ELF-1 (cell line): ENCODE measurements at regions not wholly inside any gene's neighbourhood (a gene's known extent, or its start where the extent isn't known, plus 50 kb on each side); places are given as distances from the start of the nearest gene placed in this dataset.

Experiments
- DNase-seq: peaks from one replicate; pipeline ENCODE4 v3.0.0-alpha.2; 2016; ENCODE audit warnings: low read depth, low spot score

DNA sequence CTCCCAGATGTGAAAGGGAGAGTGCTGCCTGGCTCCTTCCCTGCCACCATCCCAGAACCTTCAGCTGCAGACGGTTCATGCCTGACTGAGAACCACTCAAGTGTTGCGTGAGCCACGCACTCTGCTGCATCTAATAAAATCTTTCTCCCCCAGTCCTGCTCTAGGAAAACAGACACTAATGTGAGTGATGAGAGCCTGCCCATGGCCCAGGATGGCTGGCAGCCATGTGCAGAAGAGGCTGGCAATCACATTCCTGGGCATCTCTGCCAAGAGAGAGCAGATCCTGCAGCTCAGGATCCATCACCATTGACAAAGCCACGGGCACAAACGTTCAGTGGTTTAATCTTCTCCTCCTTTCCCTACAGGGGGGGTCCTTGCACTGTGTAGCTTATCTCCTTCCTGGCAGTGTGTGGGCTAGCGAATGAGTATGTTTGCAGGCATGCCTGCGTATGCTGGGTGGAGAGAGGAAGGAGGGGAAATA lies 477.5 kb downstream of the SLC4A3 start:
- DNase-seq: peak; percentile 23

- no peak for DNase-seq
Observed at GRCh38 chr2:220106065-220106464, 478.6 kb downstream of the SLC4A3 start.

DNA sequence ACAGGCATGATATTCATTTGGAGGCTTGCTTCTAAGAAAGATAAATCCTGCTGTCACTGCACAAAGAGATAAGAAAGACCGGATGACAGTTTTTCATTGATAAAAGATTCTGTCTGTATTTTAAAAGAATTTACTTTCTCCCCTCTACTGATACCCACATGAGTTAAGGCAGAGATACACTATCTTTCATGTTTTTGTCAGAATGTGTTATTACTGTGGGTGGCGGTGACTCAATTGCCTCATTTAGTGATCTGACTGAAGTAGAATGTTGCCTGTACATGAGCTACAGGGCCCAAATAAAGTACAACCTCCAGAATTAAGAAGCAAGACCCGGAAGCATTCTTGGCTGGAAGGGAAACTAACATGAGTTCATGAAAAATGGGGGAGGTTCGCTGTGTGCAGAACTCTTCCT lies 480.0 kb downstream of the SLC4A3 start:
- DNase-seq: no peak

DNA sequence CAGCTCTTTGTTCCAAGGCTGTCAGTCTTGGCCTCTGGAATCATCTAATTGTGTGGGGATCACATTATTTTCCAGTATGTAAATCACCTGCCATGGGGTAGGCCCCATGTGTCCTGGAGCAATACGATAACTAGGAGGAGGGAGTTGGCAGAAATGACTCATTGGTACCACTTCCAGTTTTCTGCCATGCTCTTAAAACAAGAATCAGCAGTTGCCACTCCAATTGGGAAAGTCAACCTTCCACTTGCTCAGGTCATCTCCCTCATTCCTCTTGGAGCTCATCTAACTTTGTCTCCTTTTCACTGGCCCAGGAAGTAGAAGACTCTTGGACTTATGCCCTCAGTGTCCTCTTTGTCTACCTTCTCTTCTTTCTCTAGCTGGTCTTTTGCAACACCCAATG lies 487.0 kb downstream of the SLC4A3 start:
- no peak for DNase-seq

- DNase-seq: no peak
Observed at GRCh38 chr2:220117025-220117424, 489.6 kb downstream of the SLC4A3 start.

DNA sequence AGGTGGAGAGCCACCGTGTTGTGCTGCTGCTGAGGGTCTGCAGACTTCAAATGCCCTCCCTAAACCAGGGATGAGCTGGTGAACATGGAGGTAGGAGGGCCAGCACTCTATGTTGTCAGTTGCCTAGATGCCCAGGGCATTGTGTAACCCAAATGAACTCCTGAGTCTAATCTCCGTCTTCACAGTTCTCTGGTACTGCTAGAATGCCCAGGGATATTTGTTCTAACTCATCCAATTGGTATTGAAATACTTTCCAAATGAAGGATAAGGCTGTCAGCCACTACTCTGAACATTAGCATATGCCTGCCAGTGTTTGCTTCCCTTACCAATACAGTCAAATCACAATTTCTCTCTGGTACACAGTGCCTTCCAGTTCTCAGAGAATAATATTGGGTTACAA lies 492.6 kb downstream of the SLC4A3 start:
- no peak for DNase-seq

DNA sequence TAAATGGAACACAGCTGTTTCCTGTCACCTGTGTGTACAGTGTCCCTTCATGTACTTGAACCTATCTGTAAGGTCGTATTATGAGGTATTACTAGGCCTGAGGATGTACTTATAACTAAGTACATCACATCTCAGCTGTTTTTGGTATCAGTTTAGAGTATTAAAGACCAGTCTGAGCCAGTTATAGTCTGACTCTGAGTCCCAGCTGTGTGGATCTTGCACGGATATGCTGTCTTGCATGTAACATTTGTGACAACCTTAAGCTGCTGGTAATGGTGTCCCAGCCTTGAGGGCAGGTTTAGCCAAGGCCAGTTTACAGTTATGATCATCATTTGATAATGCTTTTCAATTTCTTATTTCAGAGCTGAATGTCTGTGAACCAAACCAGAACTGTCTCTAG lies 496.3 kb downstream of the SLC4A3 start:
- no peak for DNase-seq

DNA sequence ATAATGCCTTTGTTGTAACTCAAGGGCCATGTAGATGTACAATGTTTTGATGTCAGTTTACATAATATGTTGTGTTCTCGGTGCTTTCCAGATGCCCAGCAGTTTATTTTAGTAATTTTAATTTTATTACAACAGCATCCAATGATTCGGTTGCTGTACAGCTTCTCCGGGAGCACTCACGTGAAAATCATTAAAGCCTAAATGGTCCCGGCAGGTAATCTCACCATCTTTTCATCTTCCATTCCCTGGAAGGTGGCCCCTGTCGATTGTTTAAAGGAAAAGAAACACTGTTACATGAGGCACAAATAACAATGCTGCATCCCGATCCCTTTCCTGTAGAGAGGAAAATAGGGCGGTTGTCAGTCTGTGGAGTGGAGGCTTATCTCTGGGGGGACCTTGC lies 498.1 kb downstream of the SLC4A3 start:
- no peak for DNase-seq

DNA sequence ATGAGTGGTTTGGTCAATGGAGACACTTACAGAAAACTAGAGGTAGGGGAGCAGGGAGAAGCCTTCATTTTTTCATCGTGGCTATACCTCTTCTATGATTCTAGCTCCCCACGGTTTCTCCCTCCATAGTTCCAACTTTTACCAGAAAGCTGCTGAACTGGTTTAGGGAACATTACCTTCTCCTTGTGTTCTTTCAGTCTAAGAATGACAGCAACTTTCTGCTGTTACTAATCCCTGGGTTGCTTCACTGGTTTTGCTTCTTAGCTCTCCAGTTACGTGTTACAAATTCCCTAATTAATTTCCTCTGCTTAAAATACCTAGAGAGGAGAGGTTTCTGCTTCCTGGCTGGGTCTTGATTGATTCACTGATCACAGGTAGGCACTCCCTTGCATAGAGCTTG lies 499.9 kb downstream of the SLC4A3 start:
- DNase-seq: peak; percentile 6

- DNase-seq: no peak
Observed at GRCh38 chr2:220127876-220128275, 500.4 kb downstream of the SLC4A3 start.

GRCh38 chr2:220129391-220129790 lies 502.0 kb downstream of the SLC4A3 start:
- peak; percentile 32 for DNase-seq

DNA sequence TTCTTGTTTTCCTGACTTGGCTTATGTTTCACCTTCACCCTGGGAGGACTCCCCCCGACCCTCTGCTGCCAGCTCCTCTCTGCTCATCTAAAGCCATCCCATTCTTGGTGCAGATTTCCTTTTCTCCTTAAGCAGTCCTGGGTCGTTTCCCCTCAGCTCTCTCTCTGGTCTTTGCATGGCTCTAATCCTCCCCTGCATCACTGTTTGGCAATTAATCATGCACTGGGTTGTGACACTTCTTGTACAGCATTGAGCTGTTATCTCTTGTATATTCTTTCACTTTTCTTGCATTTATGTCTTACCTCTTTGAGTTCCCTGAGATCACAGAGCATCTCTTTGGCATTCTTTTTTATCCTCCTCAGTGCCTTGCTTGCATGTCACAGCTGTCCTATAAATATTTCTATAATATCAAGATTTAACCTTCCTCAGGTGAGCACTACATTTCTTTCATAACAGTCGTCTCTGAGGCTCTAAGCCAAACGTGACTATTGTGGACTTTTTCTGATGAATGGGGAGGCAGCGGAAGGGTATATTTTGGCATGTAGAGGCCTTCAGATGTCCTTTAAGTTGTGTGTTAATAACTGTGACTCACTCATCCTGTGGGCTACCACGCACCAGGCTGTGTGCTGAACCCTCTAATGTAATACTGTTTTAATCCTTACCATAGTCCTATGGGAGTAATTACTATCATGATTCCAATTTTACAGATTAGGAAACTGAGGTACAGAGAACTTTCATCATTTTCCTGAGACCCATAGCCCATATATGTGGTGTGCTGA lies 507.5 kb downstream of the SLC4A3 start:
- DNase-seq: no peak

GRCh38 chr2:220143336-220143735 lies 515.9 kb downstream of the SLC4A3 start:
- DNase-seq: peak; percentile 14

DNA sequence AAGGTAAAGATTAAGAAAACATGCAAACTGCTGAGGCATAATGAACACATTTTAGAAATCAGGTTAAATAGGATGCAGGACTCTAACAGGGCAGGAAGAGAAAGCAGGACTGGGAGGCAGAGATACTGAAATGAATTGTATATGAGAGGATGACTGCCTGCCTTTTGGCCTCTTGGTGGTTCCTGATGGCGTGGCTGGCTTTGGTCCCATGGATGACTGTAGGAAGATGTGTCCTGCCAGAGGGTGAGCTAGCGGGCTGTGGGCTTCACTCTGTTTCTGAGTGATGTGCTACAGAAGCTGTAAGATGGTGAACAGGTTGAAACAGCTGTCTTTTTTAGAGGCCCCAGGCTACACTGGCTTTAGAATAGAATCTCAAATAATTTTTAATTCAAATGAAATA lies 517.0 kb downstream of the SLC4A3 start:
- no peak for DNase-seq

GRCh38 chr2:220147161-220148038 lies 520.0 kb downstream of the SLC4A3 start:
- no peak for DNase-seq

- DNase-seq: no peak
Observed at GRCh38 chr2:220148471-220149248, 521.2 kb downstream of the SLC4A3 start.

GRCh38 chr2:220151341-220151740 lies 523.9 kb downstream of the SLC4A3 start:
- no peak for DNase-seq

DNA sequence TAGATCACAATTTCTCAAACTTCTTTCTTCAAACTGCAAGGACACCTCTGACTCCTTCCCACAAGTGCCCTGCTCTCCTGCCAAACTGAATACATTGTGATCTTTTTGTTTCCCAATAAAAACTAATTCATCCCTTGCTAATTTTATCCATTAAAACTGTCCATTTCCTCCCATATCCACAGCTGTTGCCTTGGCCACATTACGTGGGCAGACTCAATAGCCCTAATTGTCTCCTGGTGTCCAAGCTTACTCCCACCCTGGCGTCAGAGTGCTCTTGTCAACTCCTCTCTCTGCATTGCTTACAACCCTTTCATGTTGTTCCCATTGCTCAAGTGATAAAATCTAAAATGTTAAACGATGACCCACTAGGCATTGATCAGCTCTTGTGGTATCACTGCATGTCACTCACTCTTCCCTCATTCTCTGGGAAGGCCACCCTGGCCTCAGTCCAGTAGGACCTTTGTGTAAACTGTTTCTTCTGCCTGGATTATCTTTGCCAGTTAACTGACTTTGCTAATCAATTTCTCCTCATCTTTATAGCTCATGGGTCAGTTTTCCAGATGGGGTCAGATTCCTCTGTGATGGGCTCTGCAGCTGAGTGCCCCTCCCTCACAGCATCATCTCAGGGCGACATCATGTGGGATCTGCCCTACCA lies 525.0 kb downstream of the SLC4A3 start:
- DNase-seq: no peak

DNA sequence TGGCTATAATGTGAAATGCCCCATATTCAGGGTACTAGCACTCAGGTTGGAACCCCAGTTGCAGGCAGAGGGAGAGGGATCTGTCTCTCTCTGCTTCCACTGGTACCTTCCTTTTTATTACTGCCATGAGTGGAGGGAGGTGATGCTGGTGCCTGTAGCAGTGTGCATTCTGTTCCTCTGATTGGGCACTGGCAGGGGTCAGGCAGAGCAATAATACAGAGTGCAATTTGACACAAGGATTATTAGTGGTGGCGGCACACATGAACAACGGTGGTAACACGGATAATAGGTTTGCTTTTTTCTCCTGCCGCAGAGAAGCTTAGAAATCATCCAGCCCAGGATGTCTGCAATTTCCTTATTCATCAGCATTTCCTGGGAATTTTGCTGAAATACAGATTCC lies 525.7 kb downstream of the SLC4A3 start:
- DNase-seq: no peak

DNA sequence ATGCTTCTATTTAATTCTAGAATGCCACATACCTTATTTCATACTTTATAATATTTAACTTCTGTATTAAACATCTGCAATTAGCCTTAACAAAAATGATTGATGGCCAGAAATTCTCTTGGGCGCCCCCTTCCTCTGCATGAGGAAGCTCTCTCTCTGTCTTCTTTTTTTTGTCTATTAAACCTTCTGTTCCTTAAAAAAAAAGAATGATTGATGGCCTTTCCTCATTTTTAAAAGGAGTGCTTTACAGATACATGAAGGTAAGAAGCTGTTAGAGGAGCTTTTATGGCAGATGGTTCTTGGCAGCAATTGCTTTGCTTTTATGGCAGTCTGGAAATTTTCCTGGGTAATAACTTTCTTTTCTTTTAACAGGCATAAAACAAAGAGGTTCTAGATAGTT lies 526.9 kb downstream of the SLC4A3 start:
- no peak for DNase-seq

- peak; percentile 5 for DNase-seq
Observed at GRCh38 chr2:220157312-220157711, 529.9 kb downstream of the SLC4A3 start.
